HepG2 (cell line): ENCODE measurements at regions not wholly inside any gene's neighbourhood (a gene's known extent, or its start where the extent isn't known, plus 50 kb on each side); places are given as distances from the start of the nearest gene placed in this dataset.

ENCODE experiments used
- ATAC-seq: fragments of 200-7000 bp; cut with Tn5 transposase; 3 replicates; pipeline ENCODE4 v1.9.1; 2020; ENCODE audit warnings: mild to moderate bottlenecking, moderate library complexity
- BruUV-seq: library from RNA; stranded (reverse); fragments of 400-500 nt; replicated peaks from 2 replicates; lab custom pipeline; 2021; lab: Mats Ljungman, UMichigan
- CTCF ChIA-PET: fragments of 300-600 bp; formaldehyde crosslinking; extraction: SDS; loops from one replicate; lab custom pipeline; 2021; ENCODE audit warnings: low total read pairs, inconsistent platforms, low intra/inter-chr PET ratio; lab: Yijun Ruan, JAX
- POLR2A ChIA-PET: fragments of 350-600 bp; sonication (Branson Sonifier 250); formaldehyde crosslinking; loops from one replicate; lab custom pipeline; 2020; ENCODE audit warnings: antibody characterized with exemption, inconsistent platforms; lab: Yijun Ruan, JAX
- DNase-seq: peaks from one replicate; pipeline ENCODE4 v3.0.0-alpha.2; 2015; ENCODE audit warnings: low spot score
- FAIRE-seq: peaks from 3 replicates; lab custom pipeline; 2011; peaks lifted over from hg19 to GRCh38; lab: Jason Lieb, UNC
- H2AFZ ChIP-seq: one replicate; pipeline ENCODE4 v1.6.1; 2011; ENCODE audit warnings: low read length, inconsistent platforms
- H3K27ac ChIP-seq: fragments of 300-600 bp; 3 replicates; pipeline ENCODE4 v1.8.0; 2011; ENCODE audit warnings: mixed run types, mild to moderate bottlenecking, mixed read lengths, low read length, inconsistent platforms; ENCODE audit not compliant: insufficient read depth; ENCODE audit errors: extremely low read length
- H3K27me3 ChIP-seq, 2 experiments: fragments of 200-600 bp in 1 of 2; 2 replicates in 1 of 2; 3 replicates in 1 of 2; pipeline versions ENCODE4 v1.6.0 to v1.8.0; 2011; ENCODE audit warnings: low read length in 2 of 2, mild to moderate bottlenecking in 2 of 2, moderate library complexity in 2 of 2, inconsistent platforms in 1 of 2; ENCODE audit not compliant: insufficient read depth in 2 of 2, control insufficient read depth in 1 of 2
- H3K36me3 ChIP-seq, 2 experiments: fragments of 200-600 bp in 1 of 2; replicated peaks in 1 of 2; 2 replicates in 1 of 2; 3 replicates in 1 of 2; pipeline versions ENCODE4 v1.5.1 to v1.8.0; 2011; ENCODE audit warnings: low read length in 2 of 2, inconsistent platforms in 1 of 2; ENCODE audit not compliant: insufficient read depth in 2 of 2, control insufficient read depth in 1 of 2
- H3K4me1 ChIP-seq: 2 replicates; pipeline ENCODE4 v1.5.1; 2012; ENCODE audit warnings: low read length, inconsistent platforms; ENCODE audit not compliant: insufficient read depth
- H3K4me2 ChIP-seq: 2 replicates; pipeline ENCODE4 v1.6.0; 2011; ENCODE audit warnings: low read depth, low read length, inconsistent platforms
- H3K4me3 ChIP-seq, 3 experiments: fragments of 200-600 bp in 1 of 3; sonication (generic), shearing (Covaris generic) in 1 of 3; replicated peaks in 1 of 3; 2 replicates each; pipeline ENCODE4 v1.5.1; 2011 to 2016; ENCODE audit warnings: low read length in 3 of 3, inconsistent platforms in 2 of 3, low read depth in 2 of 3, mild to moderate bottlenecking in 2 of 3, control low read depth in 1 of 3, mixed read lengths in 1 of 3; ENCODE audit not compliant: insufficient read depth in 1 of 3
- H3K79me2 ChIP-seq: one replicate; pipeline ENCODE4 v1.6.1; 2011; ENCODE audit warnings: low read length, inconsistent platforms; ENCODE audit not compliant: insufficient read depth
- H3K9ac ChIP-seq: 2 replicates; pipeline ENCODE4 v1.6.0; 2011; ENCODE audit warnings: mild to moderate bottlenecking, low read depth, low read length, inconsistent platforms; ENCODE audit not compliant: insufficient read depth
- H3K9me3 ChIP-seq: 2 replicates; pipeline ENCODE4 v1.5.1; 2012; ENCODE audit warnings: mild to moderate bottlenecking, low read length
- H4K20me1 ChIP-seq: 2 replicates; pipeline ENCODE4 v1.6.0; 2011; ENCODE audit warnings: inconsistent platforms, mild to moderate bottlenecking, low read length, moderate library complexity; ENCODE audit not compliant: insufficient read depth
- BCL6 ChIP-seq: IDR thresholded peaks from 2 replicates; pipeline ENCODE4 v1.6.1; 2016; ENCODE audit warnings: missing genetic modification reagents, missing compliant biosample characterization
- HNRNPK ChIP-seq: fragments of 200-400 bp; formaldehyde crosslinking; IDR thresholded peaks from 2 replicates; pipeline ENCODE4 v1.6.1; 2018; ENCODE audit warnings: low read length, low read depth, moderate library complexity, mild to moderate bottlenecking; ENCODE audit not compliant: poor library complexity, severe bottlenecking
- NFIB ChIP-seq: sonication (generic); formaldehyde crosslinking; IDR thresholded peaks from 2 replicates; pipeline ENCODE4 v1.9.0; 2021; ENCODE audit warnings: missing genetic modification reagents, mild to moderate bottlenecking, borderline replicate concordance
- PITX1 ChIP-seq: sonication (generic); formaldehyde crosslinking; IDR thresholded peaks from 2 replicates; pipeline ENCODE4 v1.5.1; 2020; ENCODE audit warnings: mild to moderate bottlenecking, missing genetic modification reagents
- ZNF30 ChIP-seq: sonication (generic); formaldehyde crosslinking; IDR thresholded peaks from 2 replicates; pipeline ENCODE4 v1.5.0; 2020; ENCODE audit warnings: mild to moderate bottlenecking, missing genetic modification reagents
- WGBS: methylation state at CpG from one replicate; pipeline ENCODE4 v1.1.6; 2017; ENCODE audit warnings: low lambda C conversion rate; 5-methylcytosine and 5-hydroxymethylcytosine counted together
- in situ Hi-C: cut with HindIII; loops from 2 replicates; pipeline ENCODE4 v1.10.0; 2017; ENCODE audit warnings: low pct_unique_long_range_greater_than_20kb; ENCODE audit not compliant: extremely low pct_ligation_motif_present
- intact Hi-C: fragments of 100-400 bp; cut with micrococcal nuclease; formaldehyde crosslinking; loops from one replicate; pipeline ENCODE4 v1.10.0; 2022; ENCODE audit not compliant: unreplicated experiment
- TF ChIP-seq, protein P1 (sequence below): sonication (generic); formaldehyde crosslinking; IDR thresholded peaks from 2 replicates; pipeline ENCODE4 v1.4.0; 2020; ENCODE audit warnings: mild to moderate bottlenecking, missing genetic modification reagents

- TF ChIP-seq BCL6 (CRISPR knock-in tag): no peak
- TF ChIP-seq PITX1 (CRISPR knock-in tag): no peak
Observed at GRCh38 chr1:94708811-94709210, 111.3 kb upstream of the SLC44A3 start (continued).

DNA sequence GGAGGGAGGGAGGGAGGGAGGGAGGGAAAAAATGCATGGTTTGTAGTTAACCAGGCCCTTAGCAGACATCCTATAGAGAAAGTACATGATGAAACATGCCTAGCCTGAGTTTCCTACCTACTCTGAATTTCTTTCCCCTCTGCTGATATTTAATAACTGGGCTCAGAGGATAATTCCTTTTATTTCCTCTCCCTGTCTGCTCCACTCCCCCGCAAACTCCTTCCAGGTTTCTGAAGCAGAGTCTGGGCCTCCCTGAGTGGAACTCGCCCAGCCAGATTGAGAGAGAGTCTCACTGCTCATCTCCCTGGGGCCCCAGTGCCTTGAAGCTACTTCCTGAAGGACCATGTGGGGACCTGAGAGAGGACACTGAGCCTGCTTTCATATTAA lies 111.9 kb upstream of the SLC44A3 start:
- POLR2A ChIA-PET: no interaction called here
- BruUV-seq: no TSS peak

GRCh38 chr1:94707321-94708298 lies 112.5 kb upstream of the SLC44A3 start:
- no peak for TF ChIP-seq NFIB (CRISPR knock-in tag)
- peak; percentile 69 for TF ChIP-seq HNRNPK
- TF ChIP-seq, protein P1, sequence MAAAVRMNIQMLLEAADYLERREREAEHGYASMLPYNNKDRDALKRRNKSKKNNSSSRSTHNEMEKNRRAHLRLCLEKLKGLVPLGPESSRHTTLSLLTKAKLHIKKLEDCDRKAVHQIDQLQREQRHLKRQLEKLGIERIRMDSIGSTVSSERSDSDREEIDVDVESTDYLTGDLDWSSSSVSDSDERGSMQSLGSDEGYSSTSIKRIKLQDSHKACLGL (CRISPR knock-in tag): no peak
- intact Hi-C loops (no loop called here), in situ Hi-C loops (no loop called here)
- no peak overlapping the region for H3K27ac ChIP-seq
- DNase-seq (no peak), FAIRE-seq (no peak), ATAC-seq (no peak)
- no peaks in the 10 kb centered on the region for H3K9me3 ChIP-seq
- WGBS: 84% methylated on average over 12 of the region's 13 CpGs
- H3K4me1 ChIP-seq: peaks cover 33% of the 10 kb centered on the region
- H3K4me3 ChIP-seq: no peak overlapping the region
- no TSS peak for BruUV-seq
- H4K20me1 ChIP-seq: no peaks in the 10 kb centered on the region
- no peak overlapping the region for H2AFZ ChIP-seq
- no peaks in the 10 kb centered on the region for H3K27me3 ChIP-seq
- no peak overlapping the region for H3K9ac ChIP-seq
- no peaks in the 10 kb centered on the region for H3K79me2 ChIP-seq
- POLR2A ChIA-PET: no interaction called here
- H3K36me3 ChIP-seq: no peaks in the 10 kb centered on the region
- H3K4me2 ChIP-seq: no peak overlapping the region
- CTCF ChIA-PET: no interaction called here

More for the DNA sequence above, 111.9 kb upstream of the SLC44A3 start:
- no peaks in the 10 kb centered on the region for H3K79me2 ChIP-seq
- no peak for DNase-seq
- WGBS: 96% methylated on average over 2 of the region's 2 CpGs
- no peak for ATAC-seq
- H3K4me1 ChIP-seq: peaks cover 36% of the 10 kb centered on the region
- H4K20me1 ChIP-seq: no peaks in the 10 kb centered on the region
- no peak for FAIRE-seq
- TF ChIP-seq HNRNPK: peak; percentile 97
- TF ChIP-seq ZNF30: no peak
- H3K9ac ChIP-seq: no peak overlapping the region
- no peaks in the 10 kb centered on the region for H3K27me3 ChIP-seq
- H2AFZ ChIP-seq: no peak overlapping the region
- no peaks in the 10 kb centered on the region for H3K36me3 ChIP-seq
- H3K4me2 ChIP-seq: no peak overlapping the region
- H3K9me3 ChIP-seq: no peaks in the 10 kb centered on the region
- in situ Hi-C loops: no loop called here
- no peak overlapping the region for H3K4me3 ChIP-seq
- H3K27ac ChIP-seq: no peak overlapping the region
- intact Hi-C loops: no loop called here
- CTCF ChIA-PET: no interaction called here
